Type B pancreatic cell (in vitro differentiated cells): ENCODE measurements at regions not wholly inside any gene's neighbourhood (a gene's known extent, or its start where the extent isn't known, plus 50 kb on each side); places are given as distances from the start of the nearest gene placed in this dataset.

Experiments
- DNase-seq: peaks from one replicate; pipeline ENCODE4 v3.0.0; 2021; ENCODE audit warnings: mixed read lengths; ENCODE audit not compliant: unreplicated experiment; ENCODE audit errors: extremely low spot score
- H3K27ac Mint-ChIP-seq: 2 replicates; pipeline ENCODE4 v1.8.0; 2021; ENCODE audit warnings: mild to moderate bottlenecking, mixed read lengths
- H3K27me3 Mint-ChIP-seq: 2 replicates; pipeline ENCODE4 v1.8.0; 2021; ENCODE audit warnings: mixed read lengths
- H3K36me3 Mint-ChIP-seq: 2 replicates; pipeline ENCODE4 v1.8.0; 2021; ENCODE audit warnings: mixed read lengths
- H3K4me1 Mint-ChIP-seq: one replicate; pipeline ENCODE4 v1.8.0; 2021; ENCODE audit warnings: mixed read lengths; ENCODE audit not compliant: unreplicated experiment
- H3K4me3 Mint-ChIP-seq: 2 replicates; pipeline ENCODE4 v1.8.0; 2021; ENCODE audit warnings: mild to moderate bottlenecking, mixed read lengths
- H3K9me3 Mint-ChIP-seq: 2 replicates; pipeline ENCODE4 v1.8.0; 2021; ENCODE audit warnings: mixed read lengths
- TF ChIP-seq, protein P1 (sequence below): fragments of 200-600 bp; sonication (generic); conservative IDR thresholded peaks from 2 replicates; pipeline ENCODE4 v1.5.0; 2021; ENCODE audit warnings: antibody characterized with exemption, mild to moderate bottlenecking

DNA sequence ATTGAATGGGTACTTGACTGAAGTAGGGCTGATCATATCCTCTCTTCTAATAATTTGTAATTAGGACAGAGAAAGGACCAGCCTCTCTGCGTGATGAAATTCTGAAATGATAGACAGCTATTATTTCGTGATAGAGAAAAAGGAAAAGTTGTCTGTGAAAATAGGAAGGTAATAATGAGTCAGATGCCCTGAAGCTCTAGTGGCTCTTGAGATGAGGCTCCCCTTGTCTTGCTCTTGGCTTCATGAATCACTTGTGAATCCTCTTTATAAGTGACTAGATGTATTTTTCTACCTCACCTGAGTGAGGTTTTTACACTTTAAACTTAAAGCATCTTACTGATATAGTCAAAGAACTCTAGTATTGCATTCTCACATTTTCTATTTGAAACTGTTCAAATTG lies 888.9 kb downstream of the PCDH18 start:
- no peak overlapping the region for H3K4me3 Mint-ChIP-seq
- no peak overlapping the region for H3K27ac Mint-ChIP-seq
- H3K4me1 Mint-ChIP-seq, result no peaks in the 10 kb centered on the region
- DNase-seq, result no peak
- no peaks in the 10 kb centered on the region for H3K9me3 Mint-ChIP-seq
- H3K27me3 Mint-ChIP-seq, result no peaks in the 10 kb centered on the region
- no peaks in the 10 kb centered on the region for H3K36me3 Mint-ChIP-seq
- TF ChIP-seq, protein P1, sequence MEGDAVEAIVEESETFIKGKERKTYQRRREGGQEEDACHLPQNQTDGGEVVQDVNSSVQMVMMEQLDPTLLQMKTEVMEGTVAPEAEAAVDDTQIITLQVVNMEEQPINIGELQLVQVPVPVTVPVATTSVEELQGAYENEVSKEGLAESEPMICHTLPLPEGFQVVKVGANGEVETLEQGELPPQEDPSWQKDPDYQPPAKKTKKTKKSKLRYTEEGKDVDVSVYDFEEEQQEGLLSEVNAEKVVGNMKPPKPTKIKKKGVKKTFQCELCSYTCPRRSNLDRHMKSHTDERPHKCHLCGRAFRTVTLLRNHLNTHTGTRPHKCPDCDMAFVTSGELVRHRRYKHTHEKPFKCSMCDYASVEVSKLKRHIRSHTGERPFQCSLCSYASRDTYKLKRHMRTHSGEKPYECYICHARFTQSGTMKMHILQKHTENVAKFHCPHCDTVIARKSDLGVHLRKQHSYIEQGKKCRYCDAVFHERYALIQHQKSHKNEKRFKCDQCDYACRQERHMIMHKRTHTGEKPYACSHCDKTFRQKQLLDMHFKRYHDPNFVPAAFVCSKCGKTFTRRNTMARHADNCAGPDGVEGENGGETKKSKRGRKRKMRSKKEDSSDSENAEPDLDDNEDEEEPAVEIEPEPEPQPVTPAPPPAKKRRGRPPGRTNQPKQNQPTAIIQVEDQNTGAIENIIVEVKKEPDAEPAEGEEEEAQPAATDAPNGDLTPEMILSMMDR, result no peak

DNA sequence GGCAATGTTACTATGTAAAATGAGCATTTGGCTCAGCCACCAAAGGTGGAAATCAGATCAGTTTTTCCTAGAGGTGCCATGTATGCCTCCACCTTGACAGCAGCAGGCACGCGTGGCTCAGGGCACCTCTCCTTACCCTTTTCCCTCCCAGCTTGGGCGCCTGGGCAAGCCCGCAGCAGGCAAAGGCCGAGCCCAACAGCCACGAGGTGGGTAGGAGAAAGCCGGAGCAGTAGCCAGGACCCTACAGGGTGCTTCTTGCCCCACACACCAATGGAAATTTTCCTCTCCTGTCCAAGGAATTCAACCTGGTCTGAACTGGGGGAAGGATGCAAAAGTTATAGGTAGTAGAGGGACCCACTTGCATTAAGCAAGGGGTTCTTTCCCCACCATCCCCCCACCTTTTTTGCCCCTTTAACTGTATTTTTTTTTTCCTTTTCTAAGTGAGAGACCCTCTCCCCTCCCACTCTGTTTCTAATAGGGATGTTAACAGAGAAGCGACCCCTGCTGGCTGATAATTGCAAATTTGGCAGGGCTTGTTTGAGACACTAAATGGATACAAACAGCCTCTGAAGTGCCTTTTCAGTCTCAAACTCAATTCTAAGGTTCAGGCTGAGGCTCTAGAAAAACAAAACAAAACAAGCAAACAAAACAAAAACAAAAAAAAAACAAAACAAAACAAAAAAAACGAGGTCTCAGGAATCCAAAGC lies 895.1 kb downstream of the PCDH18 start:
- no peak for DNase-seq
- no peak overlapping the region for H3K4me3 Mint-ChIP-seq
- H3K36me3 Mint-ChIP-seq, result no peaks in the 10 kb centered on the region
- H3K27ac Mint-ChIP-seq, result no peak overlapping the region
- peaks cover 3% of the 10 kb centered on the region for H3K27me3 Mint-ChIP-seq
- H3K4me1 Mint-ChIP-seq, result peaks cover 10% of the 10 kb centered on the region
- H3K9me3 Mint-ChIP-seq, result no peaks in the 10 kb centered on the region
- TF ChIP-seq, protein P1, result peak; percentile 70

DNA sequence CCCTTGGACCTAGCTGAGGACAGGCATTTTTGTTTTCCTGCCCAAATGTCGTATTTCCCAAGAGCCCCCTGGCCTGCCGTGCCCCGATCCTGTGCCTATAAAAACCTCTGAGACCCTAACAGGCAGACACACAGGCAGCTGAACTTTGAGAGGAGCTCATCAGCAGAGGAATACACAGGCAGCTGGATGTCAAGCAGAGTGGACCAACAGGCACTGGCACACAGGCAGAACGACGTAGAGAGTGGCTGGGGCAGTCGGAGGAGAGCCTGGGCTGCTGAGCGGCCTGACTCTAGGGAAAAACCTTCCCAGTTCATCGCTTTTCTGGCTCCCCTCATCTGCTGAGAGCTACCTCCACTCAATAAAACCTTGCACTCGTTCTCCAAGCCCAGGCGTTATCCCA lies 896.1 kb downstream of the PCDH18 start:
- no peaks in the 10 kb centered on the region for H3K36me3 Mint-ChIP-seq

DNA sequence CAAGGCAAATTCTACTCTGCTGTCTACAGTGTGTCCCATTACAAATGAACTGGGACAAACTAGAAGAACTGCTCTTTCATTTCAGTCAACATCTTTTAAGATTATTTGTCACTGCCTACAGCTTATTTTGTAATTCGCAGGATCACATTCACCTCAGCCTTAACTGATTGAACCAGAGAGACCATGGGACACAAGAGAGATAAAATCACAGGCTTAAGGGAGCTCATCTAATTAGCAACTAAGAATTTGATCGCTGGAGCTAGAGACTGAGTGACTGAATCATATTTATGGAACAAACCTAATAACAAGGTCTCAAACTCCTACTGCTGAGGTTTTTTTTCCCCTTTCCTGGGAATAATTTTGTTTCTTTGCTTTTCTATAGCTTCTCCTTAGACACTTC lies 898.2 kb downstream of the PCDH18 start:
- peaks cover 10% of the 10 kb centered on the region for H3K4me1 Mint-ChIP-seq
- DNase-seq, result no peak
- no peaks in the 10 kb centered on the region for H3K9me3 Mint-ChIP-seq
- H3K27ac Mint-ChIP-seq, result no peak overlapping the region
- no peak overlapping the region for H3K4me3 Mint-ChIP-seq
- TF ChIP-seq, protein P1, result no peak
- no peaks in the 10 kb centered on the region for H3K36me3 Mint-ChIP-seq
- peaks cover 3% of the 10 kb centered on the region for H3K27me3 Mint-ChIP-seq

More for the DNA sequence above, 896.1 kb downstream of the PCDH18 start:
- TF ChIP-seq, protein P1, result no peak
- Mint-ChIP-seq H3K4me1 (peaks cover 10% of the 10 kb centered on the region), H3K9me3 (no peaks in the 10 kb centered on the region), H3K4me3 (no peak overlapping the region), H3K27ac (no peak overlapping the region), H3K27me3 (peaks cover 3% of the 10 kb centered on the region)
- no peak for DNase-seq

DNA sequence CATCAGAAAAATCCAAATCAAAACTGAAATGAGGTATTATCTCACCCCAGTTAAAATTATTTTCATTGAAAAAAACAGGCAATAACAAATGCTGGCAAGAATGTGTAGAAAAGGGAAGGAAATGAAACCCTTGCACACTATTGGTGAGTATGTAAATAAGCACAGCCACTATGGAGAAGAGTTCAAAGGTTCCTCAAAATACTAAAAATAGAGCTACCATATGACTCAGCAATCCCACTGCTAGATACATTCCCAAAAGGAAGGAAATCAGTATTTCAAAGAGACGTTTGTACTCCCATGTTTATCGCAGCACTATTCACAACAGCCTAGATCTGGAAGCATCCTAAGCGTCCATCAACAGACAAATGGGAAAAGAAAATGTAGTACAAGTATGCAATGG lies 932.4 kb downstream of the PCDH18 start:
- no peak overlapping the region for H3K4me3 Mint-ChIP-seq
- no peak overlapping the region for H3K27ac Mint-ChIP-seq
- no peaks in the 10 kb centered on the region for H3K27me3 Mint-ChIP-seq
- TF ChIP-seq, protein P1, result no peak
- no peak for DNase-seq
- peaks cover 10% of the 10 kb centered on the region for H3K9me3 Mint-ChIP-seq
- no peaks in the 10 kb centered on the region for H3K36me3 Mint-ChIP-seq
- H3K4me1 Mint-ChIP-seq, result no peaks in the 10 kb centered on the region

DNA sequence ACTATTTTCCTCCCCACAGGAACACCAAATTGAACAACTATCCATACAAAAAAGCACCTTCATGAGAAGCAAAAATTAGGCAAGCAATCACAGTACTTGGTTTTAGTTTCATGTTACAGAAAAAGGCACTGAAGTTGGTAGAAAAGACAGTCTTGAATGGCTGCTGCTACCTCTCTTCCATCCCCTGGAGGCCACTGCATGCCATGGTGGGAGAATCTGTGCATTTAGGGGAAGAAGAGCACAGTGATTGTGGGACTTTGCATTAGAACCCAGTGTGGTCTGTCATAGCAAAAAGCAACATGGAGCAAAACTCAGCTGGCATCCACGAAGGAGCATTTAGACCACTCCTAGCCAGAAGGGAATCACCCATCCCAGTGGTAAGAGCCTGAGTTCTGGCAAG lies 941.9 kb downstream of the PCDH18 start:
- H3K4me1 Mint-ChIP-seq, result no peaks in the 10 kb centered on the region
- H3K27ac Mint-ChIP-seq, result no peak overlapping the region

More for the DNA sequence above, 941.9 kb downstream of the PCDH18 start:
- TF ChIP-seq, protein P1, result no peak
- Mint-ChIP-seq H3K9me3 (no peaks in the 10 kb centered on the region), H3K4me3 (no peak overlapping the region), H3K36me3 (no peaks in the 10 kb centered on the region), H3K27me3 (no peaks in the 10 kb centered on the region)
- DNase-seq, result no peak
